NT2/D1 (cell line): ENCODE measurements at regions not wholly inside any gene's neighbourhood (a gene's known extent, or its start where the extent isn't known, plus 50 kb on each side); places are given as distances from the start of the nearest gene placed in this dataset.

Experiments
- SUZ12 ChIP-seq: IDR thresholded peaks from 2 replicates; pipeline ENCODE4 v1.6.1; 2011; ENCODE audit not compliant: insufficient read length, insufficient read depth; ENCODE audit errors: extremely low read depth
- YY1 ChIP-seq: IDR thresholded peaks from 2 replicates; pipeline ENCODE4 v1.6.1; 2011; ENCODE audit not compliant: insufficient read length, insufficient read depth

DNA sequence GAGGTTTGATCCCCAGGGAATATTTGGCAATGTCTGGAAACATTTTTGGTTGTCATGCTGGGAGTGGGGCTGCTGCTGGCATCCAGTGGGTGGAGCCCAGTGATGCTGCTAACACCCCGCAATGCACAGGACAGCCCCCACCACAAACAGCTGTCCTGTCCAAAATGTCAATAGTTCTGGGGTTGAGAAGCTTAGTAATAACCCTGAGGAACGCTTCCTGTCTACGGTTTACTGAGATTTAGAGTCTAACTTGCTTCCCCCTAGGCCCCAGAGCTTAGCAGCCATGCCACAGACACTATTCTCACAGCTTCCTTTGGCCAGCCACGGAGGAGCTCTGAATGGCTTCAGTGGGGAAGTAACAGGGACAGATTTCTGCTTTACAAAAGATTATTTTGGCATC is 66.5 kb downstream of the MSX2 start:
- no peak for TF ChIP-seq YY1
- TF ChIP-seq SUZ12: no peak
